GM23338 (cell line): ENCODE measurements at regions not wholly inside any gene's neighbourhood (a gene's known extent, or its start where the extent isn't known, plus 50 kb on each side); places are given as distances from the start of the nearest gene placed in this dataset.

Experiments used
- ATAC-seq: fragments of 200-7000 bp; cut with Tn5 transposase; 3 replicates; pipeline ENCODE4 v1.9.1; 2020
- DNase-seq: peaks from one replicate; pipeline ENCODE4 v3.0.0-alpha.2; 2015; ENCODE audit warnings: low spot score
- H2AFZ ChIP-seq: fragments of 200-600 bp; sonication (generic); 2 replicates; pipeline ENCODE4 v1.8.0; 2016; ENCODE audit warnings: antibody characterized with exemption, mild to moderate bottlenecking, moderate library complexity
- H3F3A ChIP-seq: fragments of 200-600 bp; sonication (generic); replicated peaks from 2 replicates; pipeline ENCODE4 v1.8.0; 2017; ENCODE audit warnings: antibody characterized with exemption, mixed run types, low read depth
- H3K27ac ChIP-seq: fragments of 200-600 bp; sonication (generic); 2 replicates; pipeline ENCODE4 v1.6.1; 2016; ENCODE audit warnings: low read depth
- H3K27me3 ChIP-seq: fragments of 200-600 bp; sonication (generic); 2 replicates; pipeline ENCODE4 v1.8.0; 2016; ENCODE audit warnings: mild to moderate bottlenecking, mixed run types, moderate library complexity; ENCODE audit not compliant: insufficient read depth
- H3K36me3 ChIP-seq: fragments of 200-600 bp; sonication (generic); 2 replicates; pipeline ENCODE4 v1.8.0; 2016; ENCODE audit warnings: mild to moderate bottlenecking; ENCODE audit not compliant: insufficient read depth
- H3K4me1 ChIP-seq: fragments of 200-600 bp; sonication (generic); 2 replicates; pipeline ENCODE4 v1.8.0; 2016; ENCODE audit warnings: mild to moderate bottlenecking, moderate library complexity; ENCODE audit not compliant: insufficient read depth
- H3K4me2 ChIP-seq: fragments of 200-600 bp; sonication (generic); 2 replicates; pipeline ENCODE4 v1.7.1; 2017; ENCODE audit warnings: mixed run types
- H3K4me3 ChIP-seq: fragments of 200-600 bp; sonication (generic); 2 replicates; pipeline ENCODE4 v1.6.1; 2016; ENCODE audit warnings: mixed run types
- H3K79me2 ChIP-seq: fragments of 200-600 bp; sonication (generic); replicated peaks from 2 replicates; pipeline ENCODE4 v1.8.0; 2017; ENCODE audit warnings: mild to moderate bottlenecking; ENCODE audit not compliant: insufficient read depth
- H3K9me2 ChIP-seq: fragments of 200-600 bp; sonication (generic); 2 replicates; pipeline ENCODE4 v1.8.0; 2017; ENCODE audit not compliant: insufficient read depth
- H4K20me1 ChIP-seq: fragments of 200-600 bp; sonication (generic); replicated peaks from 2 replicates; pipeline ENCODE4 v1.8.0; 2017; ENCODE audit warnings: mild to moderate bottlenecking; ENCODE audit not compliant: insufficient read depth
- H3K27ac Mint-ChIP-seq: 2 replicates; pipeline ENCODE4 v1.8.0; 2020; ENCODE audit warnings: inconsistent platforms, mild to moderate bottlenecking, moderate library complexity, mixed read lengths
- H3K27me3 Mint-ChIP-seq: 3 replicates; pipeline ENCODE4 v1.8.0; 2022; ENCODE audit warnings: low read depth, mild to moderate bottlenecking, moderate library complexity, mixed read lengths, inconsistent platforms; ENCODE audit not compliant: insufficient read depth, poor library complexity
- H3K36me3 Mint-ChIP-seq: 3 replicates; pipeline ENCODE4 v1.8.0; 2021; ENCODE audit warnings: low read depth, mild to moderate bottlenecking, inconsistent platforms, moderate library complexity, mixed read lengths
- H3K4me1 Mint-ChIP-seq: 3 replicates; pipeline ENCODE4 v1.8.0; 2020; ENCODE audit warnings: mild to moderate bottlenecking, inconsistent platforms, mixed read lengths
- H3K4me3 Mint-ChIP-seq: 3 replicates; pipeline ENCODE4 v1.8.0; 2021; ENCODE audit warnings: moderate library complexity, mild to moderate bottlenecking, inconsistent platforms, mixed read lengths
- H3K9me3 Mint-ChIP-seq: 3 replicates; pipeline ENCODE4 v1.8.0; 2020; ENCODE audit warnings: moderate library complexity, mild to moderate bottlenecking, inconsistent platforms, mixed read lengths
- CREB1 ChIP-seq: fragments of 250-450 bp; sonication (Bioruptor Pico); IDR thresholded peaks from 2 replicates; pipeline ENCODE4 v1.5.0; 2020; ENCODE audit warnings: low read depth, mild to moderate bottlenecking, moderate library complexity
- CTCF ChIP-seq, 2 experiments: fragments of 200-600 bp in 1 of 2; sonication (generic) in 1 of 2; conservative IDR thresholded peaks; 2 replicates each; pipeline versions ENCODE4 v1.5.1 to v1.6.1; 2016 to 2017; ENCODE audit warnings: antibody characterized with exemption in 2 of 2, low read depth in 2 of 2, mild to moderate bottlenecking in 2 of 2, moderate library complexity in 1 of 2
- ETS1 ChIP-seq: IDR thresholded peaks from 2 replicates; pipeline ENCODE4 v1.6.1; 2016; ENCODE audit warnings: antibody characterized with exemption
- EZH2 ChIP-seq: fragments of 200-600 bp; sonication (generic); IDR thresholded peaks from one replicate; pipeline ENCODE4 v1.8.0; 2017; ENCODE audit warnings: antibody characterized with exemption, mild to moderate bottlenecking, low read depth; ENCODE audit not compliant: unreplicated experiment
- EZH2phosphoT487 ChIP-seq: fragments of 200-600 bp; sonication (generic); IDR thresholded peaks from one replicate; pipeline ENCODE4 v1.8.1; 2018; ENCODE audit warnings: antibody characterized with exemption; ENCODE audit not compliant: unreplicated experiment
- JUNB ChIP-seq: IDR thresholded peaks from one replicate; pipeline ENCODE4 v1.6.1; 2016; ENCODE audit warnings: antibody characterized with exemption; ENCODE audit not compliant: unreplicated experiment
- NANOG ChIP-seq: IDR thresholded peaks from 2 replicates; pipeline ENCODE4 v1.6.1; 2016; ENCODE audit warnings: antibody characterized with exemption, borderline replicate concordance
- POLR2AphosphoS5 ChIP-seq: IDR thresholded peaks from 2 replicates; pipeline ENCODE4 v1.6.1; 2016; ENCODE audit warnings: antibody characterized with exemption, low read depth
- REST ChIP-seq: IDR thresholded peaks from one replicate; pipeline ENCODE4 v1.6.1; 2018; ENCODE audit warnings: antibody characterized with exemption; ENCODE audit not compliant: unreplicated experiment
- STAT1 ChIP-seq: IDR thresholded peaks from one replicate; pipeline ENCODE4 v1.6.1; 2016; ENCODE audit warnings: antibody characterized with exemption; ENCODE audit not compliant: unreplicated experiment
- ZNF114 ChIP-seq: fragments of 250-450 bp; sonication (Bioruptor Pico); IDR thresholded peaks from 2 replicates; pipeline ENCODE4 v1.5.0; 2020; ENCODE audit warnings: mild to moderate bottlenecking, moderate library complexity
- ZNF331 ChIP-seq: fragments of 250-450 bp; sonication (Bioruptor Pico); IDR thresholded peaks from 2 replicates; pipeline ENCODE4 v1.5.0; 2020; ENCODE audit warnings: low read depth, mild to moderate bottlenecking, moderate library complexity
- ZNF462 ChIP-seq: fragments of 250-450 bp; sonication (Bioruptor Pico); IDR thresholded peaks from 2 replicates; pipeline ENCODE4 v1.5.0; 2020; ENCODE audit warnings: mild to moderate bottlenecking, moderate library complexity

- no peak for ATAC-seq
- Mint-ChIP-seq H3K27me3 (no peaks in the 10 kb centered on the region), H3K9me3 (peaks cover 17% of the 10 kb centered on the region; the same call in 2 of the 3 replicates), H3K36me3 (no peaks in the 10 kb centered on the region; the same call in 2 of the 3 replicates), H3K4me3 (no peak overlapping the region), H3K27ac (no peak overlapping the region), H3K4me1 (peaks cover 7% of the 10 kb centered on the region)
- H3K4me2 ChIP-seq: no peak overlapping the region
- H3K4me3 ChIP-seq: no peak overlapping the region
- no peaks in the 10 kb centered on the region for H3K27me3 ChIP-seq
- no peaks in the 10 kb centered on the region for H4K20me1 ChIP-seq
- H3K79me2 ChIP-seq: no peaks in the 10 kb centered on the region
- no peak for DNase-seq
- H3K4me1 ChIP-seq: peaks cover 3% of the 10 kb centered on the region
- H2AFZ ChIP-seq: no peak overlapping the region
- H3F3A ChIP-seq: no peaks in the 10 kb centered on the region
- no peak for TF ChIP-seq ZNF114
- TF ChIP-seq NANOG: no peak
- no peak for TF ChIP-seq CTCF (conservative IDR thresholded peaks at IDR 0.05; ENCODE audit: low read depth in 2 of 2)
- TF ChIP-seq REST: no peak
- no peak for TF ChIP-seq STAT1
- no peak for TF ChIP-seq POLR2AphosphoS5
- no peak for TF ChIP-seq EZH2
- TF ChIP-seq ETS1: no peak
- TF ChIP-seq ZNF462 (CRISPR knock-in tag): no peak
- TF ChIP-seq JUNB: no peak
- TF ChIP-seq EZH2phosphoT487: no peak
- TF ChIP-seq ZNF331 (CRISPR knock-in tag): no peak
- no peak for TF ChIP-seq CREB1 (CRISPR knock-in tag)
- no peaks in the 10 kb centered on the region for H3K9me2 ChIP-seq
- H3K36me3 ChIP-seq: no peaks in the 10 kb centered on the region
- H3K27ac ChIP-seq: no peak overlapping the region
Measured at GRCh38 chr5:158267228-158267627, 408.3 kb upstream of the CLINT1 start.
